HG03342 (cell line): ENCODE measurements at regions not wholly inside any gene's neighbourhood (a gene's known extent, or its start where the extent isn't known, plus 50 kb on each side); places are given as distances from the start of the nearest gene placed in this dataset.
"Not testable (repeated sequence)": the region's sequence is repeated elsewhere in the genome, so short reads cannot be mapped to it uniquely, and the experiment has no call there.

Source experiments
- ATAC-seq: cut with Tn5 transposase; IDR thresholded peaks from one replicate; pipeline ENCODE4 v1.9.1; 2021; ENCODE audit warnings: mild to moderate bottlenecking, moderate library complexity; ENCODE audit not compliant: unreplicated experiment

- no peak for ATAC-seq
These were observed 235.1 kb upstream of the B3GALT2 start for GRCh38 chr1:193421487-193421886.

DNA sequence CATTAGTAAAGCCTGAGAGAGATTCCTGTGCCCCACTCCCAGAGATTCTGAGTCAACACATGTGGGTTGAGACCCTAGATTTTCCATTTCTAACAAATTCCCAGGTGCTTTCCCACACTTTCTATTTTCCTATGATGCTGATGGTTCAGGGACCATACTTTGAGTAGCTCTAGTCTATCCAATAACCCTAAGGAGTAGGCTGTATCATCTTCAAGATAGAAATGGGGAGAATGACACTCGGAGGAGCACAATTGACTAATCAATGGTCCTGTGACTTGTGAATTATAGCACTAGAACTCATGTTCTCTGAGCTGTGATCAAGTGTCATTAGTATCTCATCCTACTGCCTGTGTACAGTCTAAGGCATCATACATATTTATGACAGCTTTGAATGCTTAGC lies 232.9 kb upstream of the B3GALT2 start:
- ATAC-seq = no peak

- ATAC-seq = no peak
These were observed 232.3 kb upstream of the B3GALT2 start for GRCh38 chr1:193418745-193419058.

DNA sequence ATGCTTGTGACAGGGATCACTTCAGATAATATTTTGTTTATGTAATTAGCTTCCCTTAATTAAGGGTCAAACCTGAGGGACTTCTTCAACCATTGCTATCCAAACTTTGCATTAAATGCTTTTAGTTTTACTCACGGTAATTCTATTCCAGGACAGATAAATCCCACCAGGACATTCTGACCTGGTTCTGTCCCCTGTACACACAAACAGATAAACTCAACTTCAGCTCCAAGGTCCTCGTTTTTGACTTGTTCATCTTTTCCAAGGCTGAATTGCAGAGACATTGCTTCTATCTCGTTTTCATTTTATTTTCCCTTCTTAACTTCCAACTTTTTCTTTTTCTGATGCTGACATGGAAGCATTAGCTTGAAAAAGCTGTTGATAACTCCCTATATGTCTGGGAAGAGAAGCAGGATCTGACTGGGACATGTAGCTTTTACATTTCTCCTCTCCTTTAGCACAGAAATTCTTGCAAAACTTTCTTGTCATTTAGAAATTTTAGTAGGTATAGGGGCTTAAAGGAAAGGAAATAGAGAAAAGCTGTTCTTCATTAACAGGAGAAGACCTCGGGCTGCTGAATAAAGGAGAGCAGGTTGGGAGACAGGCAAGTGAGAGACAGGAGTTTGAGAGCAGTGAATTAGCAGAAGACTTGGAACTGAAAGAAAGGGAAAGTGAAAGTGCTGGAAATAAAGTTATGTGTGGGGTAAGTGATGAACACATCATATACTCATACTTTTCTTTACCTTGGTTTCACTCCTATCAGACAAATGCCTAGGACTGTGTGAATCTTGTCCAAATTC lies 231.7 kb upstream of the B3GALT2 start:
- peak; percentile 90 for ATAC-seq

DNA sequence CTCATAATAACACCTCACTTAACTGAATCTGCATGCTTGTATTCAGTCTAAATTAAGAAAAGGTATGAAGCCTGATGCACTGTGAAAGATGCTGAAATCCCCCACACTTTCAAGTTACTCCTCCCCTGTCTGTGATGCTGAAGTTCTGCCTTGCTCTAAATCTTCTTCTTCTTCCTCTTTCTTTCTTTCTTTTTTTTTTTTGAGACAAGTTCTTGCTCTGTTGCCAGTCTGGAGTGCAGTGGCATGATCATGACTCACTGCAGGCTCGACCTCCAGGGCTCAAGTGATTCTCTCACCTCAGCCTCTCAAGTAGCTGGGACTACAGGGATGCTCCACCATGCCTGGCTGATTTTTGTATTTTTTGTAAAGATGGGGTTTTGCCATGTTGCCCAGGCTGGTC lies 231.0 kb upstream of the B3GALT2 start:
- no peak for ATAC-seq

GRCh38 chr1:193416226-193417024 lies 230.0 kb upstream of the B3GALT2 start:
- no peak for ATAC-seq

DNA sequence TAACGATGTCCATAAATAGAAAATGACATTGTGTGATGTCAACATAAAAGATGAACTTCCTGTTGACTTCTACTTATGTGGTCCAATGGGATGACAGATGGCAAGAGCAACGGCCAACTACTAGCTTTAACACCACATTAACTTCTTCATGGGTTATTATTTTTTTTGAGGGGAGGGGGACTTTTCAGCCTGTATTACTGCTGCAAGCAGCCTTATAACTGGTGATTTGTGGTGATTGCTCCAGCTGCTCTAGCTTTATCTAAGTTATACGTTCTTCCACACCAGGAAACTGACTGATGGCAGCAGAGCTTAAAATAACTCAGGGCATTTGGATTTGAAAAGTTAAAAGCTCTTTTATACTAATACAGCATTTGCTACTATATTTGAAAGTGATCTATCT lies 228.8 kb upstream of the B3GALT2 start:
- ATAC-seq = no peak

DNA sequence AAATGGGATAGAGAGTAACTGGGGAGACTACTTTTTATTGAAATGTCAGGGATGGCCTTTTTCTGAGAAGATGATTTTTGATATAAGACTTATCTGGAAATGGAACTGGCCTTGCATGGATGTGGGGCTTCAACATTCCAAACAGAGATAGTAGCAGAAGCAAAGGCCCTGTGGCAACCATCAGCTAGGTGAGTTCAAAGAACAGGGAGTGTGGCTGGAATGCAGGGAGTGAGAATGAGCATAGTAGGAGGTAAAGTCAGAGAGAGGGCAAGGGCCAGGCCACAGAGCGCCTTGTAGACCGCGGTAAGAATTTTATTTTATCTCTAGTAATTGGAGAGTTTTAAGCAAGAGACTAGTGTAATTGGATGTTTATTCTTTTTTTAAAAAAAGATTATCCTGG lies 227.0 kb upstream of the B3GALT2 start:
- ATAC-seq = no peak

DNA sequence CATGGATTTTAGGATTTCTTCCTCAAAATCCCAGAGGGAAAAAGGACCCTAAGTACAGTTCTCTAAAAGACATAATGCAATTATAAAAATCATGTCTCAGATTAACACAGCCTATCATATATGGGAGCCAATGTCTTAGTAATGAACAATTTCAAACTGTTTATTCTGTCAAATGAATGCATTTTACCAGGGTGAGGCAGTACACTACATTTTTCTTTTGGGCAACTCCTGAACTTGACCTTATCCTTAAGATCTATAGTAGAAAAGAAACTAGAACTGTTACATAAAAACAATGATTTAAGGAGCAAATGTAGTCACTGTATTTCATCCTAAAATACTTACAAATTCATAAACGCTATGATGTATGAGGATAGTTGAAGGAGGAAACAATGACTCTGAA lies 226.3 kb upstream of the B3GALT2 start:
- no peak for ATAC-seq

DNA sequence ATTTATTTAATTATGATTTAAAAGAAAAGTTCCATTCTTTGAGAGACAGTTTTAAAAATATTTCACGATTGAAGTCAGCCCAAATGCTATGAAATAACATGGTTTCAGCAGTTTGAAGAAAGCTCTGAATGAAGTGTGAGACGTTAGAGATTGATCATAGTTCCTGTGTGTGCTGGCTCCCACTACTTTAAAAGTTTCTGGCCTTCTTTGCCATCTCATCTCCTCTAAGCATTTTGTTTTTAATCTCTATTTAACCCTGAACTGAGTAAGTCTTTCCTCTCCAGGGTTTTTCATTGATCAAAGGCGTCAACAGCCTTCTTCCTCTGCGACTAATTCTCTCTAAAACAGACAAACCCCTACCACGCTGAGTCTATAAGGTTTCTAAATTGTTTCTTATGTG lies 225.3 kb upstream of the B3GALT2 start:
- ATAC-seq = no peak

- ATAC-seq = no peak
These were observed 224.8 kb upstream of the B3GALT2 start for GRCh38 chr1:193411215-193411614.

- ATAC-seq = no peak
These were observed 222.4 kb upstream of the B3GALT2 start for GRCh38 chr1:193408782-193409293.

DNA sequence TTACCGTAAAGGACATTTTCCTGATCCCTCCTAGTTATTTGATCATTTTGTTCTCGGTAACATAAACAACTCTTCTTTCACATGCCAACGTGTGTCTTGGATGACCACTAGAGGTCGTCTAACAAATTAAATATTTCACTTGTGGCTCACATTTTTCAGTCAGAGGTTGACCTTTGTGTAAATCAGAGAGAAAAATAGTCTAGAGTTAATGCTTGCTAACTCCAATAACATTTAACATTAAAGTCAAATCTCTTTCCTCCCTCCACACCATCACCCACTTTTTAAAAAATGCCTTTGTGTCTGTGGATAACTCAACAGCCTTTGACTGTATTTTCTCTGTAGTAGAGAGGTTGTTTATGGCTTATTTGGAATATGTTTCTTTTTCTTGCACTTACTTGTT lies 220.5 kb upstream of the B3GALT2 start:
- peak; percentile 72 for ATAC-seq

- ATAC-seq = no peak
These were observed 217.8 kb upstream of the B3GALT2 start for GRCh38 chr1:193404236-193404635.

GRCh38 chr1:193402977-193403376 lies 216.6 kb upstream of the B3GALT2 start:
- no peak for ATAC-seq

GRCh38 chr1:193402037-193402436 lies 215.6 kb upstream of the B3GALT2 start:
- no peak for ATAC-seq

- ATAC-seq = no peak
These were observed 207.9 kb upstream of the B3GALT2 start for GRCh38 chr1:193394336-193394735.

DNA sequence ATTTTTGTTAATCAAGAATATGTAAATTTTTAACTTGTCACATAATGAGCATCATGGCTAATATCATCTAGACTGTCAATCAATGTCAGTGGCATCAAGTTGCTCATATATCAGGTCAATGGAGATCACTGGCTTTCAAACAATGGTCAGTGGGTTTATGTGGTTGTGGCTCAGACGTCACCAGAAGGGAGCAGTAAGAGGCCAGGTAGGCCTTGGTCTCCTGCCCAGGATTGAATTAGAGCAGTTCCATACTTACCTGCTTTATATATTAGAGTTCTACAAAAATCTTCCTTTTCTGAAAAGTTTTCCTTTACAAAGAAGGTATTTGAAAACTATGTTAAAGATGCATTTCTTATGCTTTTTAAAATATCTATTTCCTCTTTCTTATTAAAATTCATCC lies 206.3 kb upstream of the B3GALT2 start:
- no peak for ATAC-seq

- no peak for ATAC-seq
These were observed 202.3 kb upstream of the B3GALT2 start for GRCh38 chr1:193388683-193389082.

DNA sequence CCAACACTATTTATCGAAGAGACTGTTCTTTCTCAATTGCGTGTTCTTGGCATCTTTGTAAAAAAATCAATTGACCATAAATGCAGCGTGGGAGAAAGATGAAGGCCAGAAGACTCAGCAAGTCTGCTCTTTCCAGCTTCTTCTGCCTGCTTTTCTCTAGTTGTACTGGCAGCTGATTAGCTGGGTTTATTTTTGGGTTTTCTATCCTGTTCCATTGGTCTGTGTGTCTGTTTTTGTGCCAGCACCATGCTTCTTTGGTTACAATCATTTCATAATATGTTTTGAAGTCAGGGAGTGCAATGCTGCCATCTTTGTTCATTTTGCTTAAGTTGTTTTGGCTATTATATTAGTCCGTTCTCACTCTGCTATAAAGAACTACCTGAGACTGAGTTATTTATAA lies 201.8 kb upstream of the B3GALT2 start:
- no peak for ATAC-seq

DNA sequence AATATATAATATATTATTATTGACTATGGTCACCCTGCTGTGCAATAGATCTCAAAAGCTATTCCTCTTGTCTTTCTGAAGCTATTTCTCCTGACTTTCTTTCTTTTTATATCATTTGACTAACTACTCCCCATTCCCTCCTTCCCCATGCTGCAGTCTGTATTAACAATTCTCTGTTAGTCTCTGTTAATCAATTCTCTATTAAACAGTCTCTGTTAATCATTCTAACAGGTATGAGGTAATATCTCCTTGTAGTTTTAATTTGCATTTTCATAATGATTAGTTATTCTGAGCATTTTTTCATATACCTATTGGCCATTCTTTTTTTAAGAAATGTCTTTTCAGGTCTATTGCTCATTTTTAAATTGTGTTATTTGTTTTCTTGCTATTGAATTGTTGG lies 201.0 kb upstream of the B3GALT2 start:
- ATAC-seq = no peak

DNA sequence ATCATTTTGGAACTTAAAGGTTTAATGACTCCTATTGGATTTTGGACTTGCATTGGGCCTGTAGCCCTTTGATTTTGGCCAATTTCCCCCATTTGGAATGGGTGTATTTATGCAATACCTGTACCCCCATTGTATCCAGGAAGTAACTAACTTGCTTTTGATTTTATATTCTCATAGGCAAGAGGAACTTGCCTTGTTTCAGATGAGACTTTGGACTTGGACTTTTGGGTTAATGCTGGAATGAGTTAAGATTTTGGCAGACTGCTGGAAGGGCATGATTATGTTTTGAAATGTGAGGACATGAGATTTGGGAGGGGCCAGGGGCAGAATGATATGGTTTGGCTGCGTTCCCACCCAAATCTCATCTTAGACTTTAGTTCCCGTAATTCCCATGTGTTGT lies 192.0 kb upstream of the B3GALT2 start:
- not testable (repeated sequence) for ATAC-seq
